AG09309 (cell line): ENCODE measurements at regions not wholly inside any gene's neighbourhood (a gene's known extent, or its start where the extent isn't known, plus 50 kb on each side); places are given as distances from the start of the nearest gene placed in this dataset.
A peak's percentile ranks its signal among the peaks of the same experiment; 100 is the strongest.

Experiments
- DNase-seq: peaks from one replicate; pipeline ENCODE4 v3.0.0-alpha.2; 2010; ENCODE audit warnings: low read depth
- H3K4me3 ChIP-seq: 2 replicates; pipeline ENCODE4 v1.5.1; 2011; ENCODE audit warnings: mild to moderate bottlenecking, low read depth, low read length, moderate library complexity; ENCODE audit not compliant: control insufficient read depth
- TF ChIP-seq, protein P1 (sequence below): IDR thresholded peaks from 2 replicates; pipeline ENCODE4 v1.5.1; 2011; ENCODE audit warnings: mild to moderate bottlenecking, low read depth, low read length, inconsistent platforms; ENCODE audit not compliant: insufficient read depth, control insufficient read depth; ENCODE audit errors: missing control alignments

DNA sequence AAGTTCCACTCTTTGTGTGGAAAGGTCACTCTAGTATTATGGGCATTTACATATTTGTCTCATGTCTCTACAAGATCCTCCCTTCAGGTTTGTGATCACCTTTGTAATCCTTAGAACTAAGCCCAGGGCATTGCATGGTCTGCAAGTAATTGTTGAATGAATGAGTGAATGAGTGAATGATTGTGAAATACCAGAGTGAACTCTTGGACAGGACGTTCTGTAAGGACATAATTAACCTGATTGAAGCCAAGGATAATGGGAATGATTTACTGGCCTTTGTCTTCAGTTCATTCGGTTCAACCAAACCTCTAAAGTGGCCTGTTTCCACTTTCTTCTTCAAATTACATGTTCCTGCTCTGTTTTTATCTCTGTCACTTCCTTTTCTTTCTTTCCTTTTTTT lies 83.0 kb upstream of the TSPAN2 start:
- TF ChIP-seq, protein P1, sequence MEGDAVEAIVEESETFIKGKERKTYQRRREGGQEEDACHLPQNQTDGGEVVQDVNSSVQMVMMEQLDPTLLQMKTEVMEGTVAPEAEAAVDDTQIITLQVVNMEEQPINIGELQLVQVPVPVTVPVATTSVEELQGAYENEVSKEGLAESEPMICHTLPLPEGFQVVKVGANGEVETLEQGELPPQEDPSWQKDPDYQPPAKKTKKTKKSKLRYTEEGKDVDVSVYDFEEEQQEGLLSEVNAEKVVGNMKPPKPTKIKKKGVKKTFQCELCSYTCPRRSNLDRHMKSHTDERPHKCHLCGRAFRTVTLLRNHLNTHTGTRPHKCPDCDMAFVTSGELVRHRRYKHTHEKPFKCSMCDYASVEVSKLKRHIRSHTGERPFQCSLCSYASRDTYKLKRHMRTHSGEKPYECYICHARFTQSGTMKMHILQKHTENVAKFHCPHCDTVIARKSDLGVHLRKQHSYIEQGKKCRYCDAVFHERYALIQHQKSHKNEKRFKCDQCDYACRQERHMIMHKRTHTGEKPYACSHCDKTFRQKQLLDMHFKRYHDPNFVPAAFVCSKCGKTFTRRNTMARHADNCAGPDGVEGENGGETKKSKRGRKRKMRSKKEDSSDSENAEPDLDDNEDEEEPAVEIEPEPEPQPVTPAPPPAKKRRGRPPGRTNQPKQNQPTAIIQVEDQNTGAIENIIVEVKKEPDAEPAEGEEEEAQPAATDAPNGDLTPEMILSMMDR: no peak
- DNase-seq: no peak
- H3K4me3 ChIP-seq: no peak overlapping the region

DNA sequence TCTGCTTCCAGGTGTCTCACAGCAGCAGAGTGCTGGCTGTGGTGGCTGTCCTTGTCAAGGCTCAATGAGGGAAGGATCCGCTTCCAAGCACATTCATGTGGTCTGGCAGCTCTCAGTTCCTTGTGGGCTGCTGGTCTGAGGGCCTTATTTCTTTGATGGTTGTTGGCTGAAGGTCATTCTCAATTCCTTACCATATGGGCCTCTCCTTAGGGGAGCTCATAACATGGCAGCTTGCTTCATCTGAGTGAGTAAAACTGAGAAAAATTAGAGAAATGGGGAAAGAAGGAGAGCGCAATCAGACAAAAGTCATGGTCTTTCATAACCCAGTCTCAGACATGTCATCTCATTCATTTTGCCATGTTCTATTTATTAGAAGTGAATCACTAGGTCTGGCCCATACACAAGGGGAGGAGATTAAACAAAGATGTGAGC lies 81.7 kb upstream of the TSPAN2 start:
- no peak for DNase-seq

DNA sequence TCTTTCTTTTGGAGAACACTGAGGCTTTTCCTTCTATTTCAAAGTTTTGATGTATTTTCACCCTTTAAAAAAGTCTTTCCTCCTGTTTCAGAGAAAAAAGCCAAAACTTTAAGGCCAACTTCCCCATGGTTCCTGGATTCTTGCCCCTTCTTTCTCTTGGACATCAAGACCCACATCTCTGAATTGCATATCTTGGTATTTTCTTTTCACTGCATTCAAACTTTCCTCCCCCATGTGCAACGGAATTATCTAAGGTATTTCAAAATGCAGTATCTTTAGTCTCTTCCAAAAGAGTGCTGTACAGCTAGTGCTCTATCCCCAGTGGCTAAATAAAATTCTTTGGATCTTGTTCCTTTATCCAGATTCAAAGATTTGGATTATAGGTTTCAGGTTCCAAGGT lies 81.1 kb upstream of the TSPAN2 start:
- no peak for DNase-seq
- TF ChIP-seq, protein P1: no peak
- H3K4me3 ChIP-seq: no peak overlapping the region

More for the DNA sequence above, 81.7 kb upstream of the TSPAN2 start:
- H3K4me3 ChIP-seq: no peak overlapping the region
- TF ChIP-seq, protein P1: no peak

DNA sequence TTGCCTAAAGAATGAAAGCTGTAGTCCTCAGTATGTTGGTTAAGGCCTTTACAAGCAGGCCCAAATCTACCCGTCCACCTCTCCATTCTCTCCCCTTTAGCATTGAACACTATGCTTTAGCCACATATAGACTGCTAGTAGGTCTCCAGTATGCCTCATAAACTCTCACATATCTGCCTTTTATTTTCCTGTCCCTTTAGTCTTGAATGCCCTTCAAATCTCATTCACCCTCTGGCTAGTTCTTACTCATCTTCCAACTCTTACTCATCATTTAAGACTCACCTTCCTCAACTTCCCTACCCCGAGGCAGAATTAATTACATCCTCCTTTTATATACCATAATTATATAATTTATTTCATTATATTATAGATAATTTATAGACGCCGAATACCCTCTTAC lies 78.7 kb upstream of the TSPAN2 start:
- no peak overlapping the region for H3K4me3 ChIP-seq
- TF ChIP-seq, protein P1: no peak
- no peak for DNase-seq

DNA sequence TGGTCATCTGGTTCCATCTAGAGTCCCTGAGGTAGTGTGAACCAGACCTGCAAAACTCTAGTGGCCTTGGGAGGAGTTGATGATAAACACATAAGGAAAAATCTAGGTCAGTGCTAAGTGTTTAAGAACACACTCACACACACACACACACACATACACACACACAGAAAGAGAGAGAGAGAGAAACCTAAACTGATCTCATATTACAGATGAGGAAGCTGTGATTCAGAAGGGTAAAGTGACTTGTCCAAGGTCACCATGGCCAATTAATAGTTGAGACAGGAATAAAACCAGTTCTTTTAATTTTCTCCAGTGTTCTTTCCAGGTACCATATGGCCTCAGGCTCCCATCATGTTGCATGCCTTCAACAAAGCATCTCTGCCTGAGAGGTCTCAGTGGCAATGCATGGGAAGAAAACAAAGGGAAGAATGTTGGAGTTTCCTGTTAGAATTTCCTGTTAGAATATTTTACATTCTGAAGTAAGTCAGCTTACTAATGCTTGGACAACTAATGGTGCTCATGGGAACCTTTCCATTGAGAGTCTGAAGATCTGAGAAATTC lies 77.3 kb upstream of the TSPAN2 start:
- H3K4me3 ChIP-seq: no peak overlapping the region
- no peak for DNase-seq
- TF ChIP-seq, protein P1: peak; percentile 2

DNA sequence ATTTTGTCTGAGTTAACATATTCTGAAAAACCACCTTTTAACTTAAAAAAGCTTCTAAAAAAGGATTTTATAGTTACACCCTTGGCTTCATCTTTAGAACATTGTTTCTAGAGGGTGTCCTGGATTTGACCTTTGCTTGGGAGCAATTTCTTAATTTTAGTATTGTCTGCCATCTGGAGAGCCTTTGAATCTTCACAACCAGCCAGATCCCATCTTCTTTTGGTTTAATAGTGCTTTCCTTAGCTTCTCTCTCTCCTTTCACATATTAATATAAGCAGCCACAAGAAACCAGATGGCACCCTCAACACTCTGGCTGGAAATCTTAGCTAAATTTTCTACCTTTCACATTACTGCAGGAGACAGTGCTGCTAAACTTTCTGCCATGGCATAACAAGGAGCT lies 76.5 kb upstream of the TSPAN2 start:
- no peak for DNase-seq

More for the DNA sequence above, 76.5 kb upstream of the TSPAN2 start:
- no peak overlapping the region for H3K4me3 ChIP-seq
- TF ChIP-seq, protein P1: no peak
